Urinary bladder (tissue), 3 donors: ENCODE measurements at regions not wholly inside any gene's neighbourhood (a gene's known extent, or its start where the extent isn't known, plus 50 kb on each side); places are given as distances from the start of the nearest gene placed in this dataset.

Experiments
- DNase-seq: peaks from one replicate; pipeline ENCODE4 v3.0.0-alpha.2; 2015; ENCODE audit errors: extremely low spot score
- H3K27ac ChIP-seq: one replicate; pipeline ENCODE4 v1.5.1; 2013; ENCODE audit warnings: low read depth, mild to moderate bottlenecking, moderate library complexity
- H3K36me3 ChIP-seq: one replicate; pipeline ENCODE4 v1.6.1; 2013; ENCODE audit warnings: mild to moderate bottlenecking, moderate library complexity; ENCODE audit not compliant: insufficient read depth
- H3K4me1 ChIP-seq: one replicate; pipeline ENCODE4 v1.6.1; 2013; ENCODE audit warnings: mild to moderate bottlenecking, moderate library complexity; ENCODE audit not compliant: insufficient read depth
- H3K4me3 ChIP-seq: one replicate; pipeline ENCODE4 v1.5.1; 2013; ENCODE audit warnings: low read depth, low read length
- WGBS: extraction: QIAGEN DNeasy Blood & Tissue Kit; methylation state at CpG from one replicate; pipeline ENCODE4 v1.1.7; 2013; 5-methylcytosine and 5-hydroxymethylcytosine counted together
- donor health status: healthy with polysubstance abuse.
- donor health status: healthy.

GRCh38 chrX:38896724-38897298, 95.6 kb downstream of the MID1IP1 start:
- 97% methylated on average over 4 of the region's 4 CpGs for WGBS
- Histone ChIP-seq H3K36me3 (no peaks in the 10 kb centered on the region), H3K4me1 (no peaks in the 10 kb centered on the region), H3K27ac (no peak overlapping the region), H3K4me3 (no peak overlapping the region)
- no peak for DNase-seq

- H3K27ac ChIP-seq, result no peak overlapping the region
- 45% methylated on average over 6 of the region's 6 CpGs for WGBS
Measured at GRCh38 chrX:38898261-38898660, 97.0 kb downstream of the MID1IP1 start.

GRCh38 chrX:38899650-38900049, 98.4 kb downstream of the MID1IP1 start:
- H3K4me1 ChIP-seq, result no peaks in the 10 kb centered on the region

More at GRCh38 chrX:38898261-38898660, 97.0 kb downstream of the MID1IP1 start:
- Histone ChIP-seq H3K4me3 (no peak overlapping the region), H3K4me1 (no peaks in the 10 kb centered on the region), H3K36me3 (no peaks in the 10 kb centered on the region)
- no peak for DNase-seq

GRCh38 chrX:38900719-38901118, 99.5 kb downstream of the MID1IP1 start:
- no peaks in the 10 kb centered on the region for H3K36me3 ChIP-seq
- WGBS, result 97% methylated on average over 6 of the region's 6 CpGs
- no peak overlapping the region for H3K4me3 ChIP-seq
- no peaks in the 10 kb centered on the region for H3K4me1 ChIP-seq
- no peak overlapping the region for H3K27ac ChIP-seq
- no peak for DNase-seq

More at GRCh38 chrX:38899650-38900049, 98.4 kb downstream of the MID1IP1 start:
- Histone ChIP-seq H3K36me3 (no peaks in the 10 kb centered on the region), H3K27ac (no peak overlapping the region), H3K4me3 (no peak overlapping the region)
- no peak for DNase-seq
- WGBS, result 94% methylated on average over 1 of the region's 1 CpG

GRCh38 chrX:38902972-38903492, 101.8 kb downstream of the MID1IP1 start:
- WGBS, result 88% methylated on average over 13 of the region's 13 CpGs
- no peak for DNase-seq
- no peaks in the 10 kb centered on the region for H3K4me1 ChIP-seq
- H3K36me3 ChIP-seq, result no peaks in the 10 kb centered on the region
- no peak overlapping the region for H3K4me3 ChIP-seq
- H3K27ac ChIP-seq, result no peak overlapping the region

- Histone ChIP-seq H3K4me3 (no peak overlapping the region), H3K4me1 (no peaks in the 10 kb centered on the region), H3K27ac (no peak overlapping the region), H3K36me3 (no peaks in the 10 kb centered on the region)
- 77% methylated on average over 6 of the region's 6 CpGs for WGBS
- DNase-seq, result no peak
Measured at GRCh38 chrX:38916801-38917200, 115.5 kb downstream of the MID1IP1 start.

GRCh38 chrX:38917954-38918353, 116.7 kb downstream of the MID1IP1 start:
- DNase-seq, result no peak
- no peaks in the 10 kb centered on the region for H3K4me1 ChIP-seq
- H3K27ac ChIP-seq, result no peak overlapping the region
- no peaks in the 10 kb centered on the region for H3K36me3 ChIP-seq
- no peak overlapping the region for H3K4me3 ChIP-seq
- WGBS, result 96% methylated on average over 4 of the region's 4 CpGs

GRCh38 chrX:38919202-38919601, 117.9 kb downstream of the MID1IP1 start:
- Histone ChIP-seq H3K36me3 (no peaks in the 10 kb centered on the region), H3K27ac (no peak overlapping the region), H3K4me3 (no peak overlapping the region), H3K4me1 (no peaks in the 10 kb centered on the region)
- DNase-seq, result no peak
- WGBS, result 83% methylated on average over 2 of the region's 2 CpGs

GRCh38 chrX:38919853-38920528, 118.7 kb downstream of the MID1IP1 start:
- 98% methylated on average over 5 of the region's 5 CpGs for WGBS
- Histone ChIP-seq H3K4me3 (no peak overlapping the region), H3K4me1 (no peaks in the 10 kb centered on the region), H3K27ac (no peak overlapping the region), H3K36me3 (no peaks in the 10 kb centered on the region)
- DNase-seq, result no peak

GRCh38 chrX:38923451-38923969, 122.3 kb downstream of the MID1IP1 start:
- 93% methylated on average over 3 of the region's 3 CpGs for WGBS
- no peaks in the 10 kb centered on the region for H3K36me3 ChIP-seq
- no peaks in the 10 kb centered on the region for H3K4me1 ChIP-seq
- no peak overlapping the region for H3K4me3 ChIP-seq
- no peak overlapping the region for H3K27ac ChIP-seq
- no peak for DNase-seq

GRCh38 chrX:38927592-38927991, 126.3 kb downstream of the MID1IP1 start:
- Histone ChIP-seq H3K27ac (no peak overlapping the region), H3K4me3 (no peak overlapping the region), H3K36me3 (no peaks in the 10 kb centered on the region), H3K4me1 (no peaks in the 10 kb centered on the region)
- DNase-seq, result no peak
- 58% methylated on average over 3 of the region's 3 CpGs for WGBS

GRCh38 chrX:38929966-38930421, 128.7 kb downstream of the MID1IP1 start:
- 38% methylated on average over 2 of the region's 2 CpGs for WGBS
- Histone ChIP-seq H3K27ac (no peak overlapping the region), H3K36me3 (no peaks in the 10 kb centered on the region), H3K4me3 (no peak overlapping the region), H3K4me1 (no peaks in the 10 kb centered on the region)
- DNase-seq, result no peak

GRCh38 chrX:38930474-38930873, 129.2 kb downstream of the MID1IP1 start:
- H3K4me3 ChIP-seq, result no peak overlapping the region
- DNase-seq, result no peak
- no peaks in the 10 kb centered on the region for H3K4me1 ChIP-seq
- no peak overlapping the region for H3K27ac ChIP-seq
- H3K36me3 ChIP-seq, result no peaks in the 10 kb centered on the region
- WGBS, result 70% methylated on average over 2 of the region's 2 CpGs

- 91% methylated on average over 4 of the region's 4 CpGs for WGBS
- Histone ChIP-seq H3K4me1 (no peaks in the 10 kb centered on the region), H3K36me3 (no peaks in the 10 kb centered on the region), H3K4me3 (no peak overlapping the region), H3K27ac (no peak overlapping the region)
- DNase-seq, result no peak
Measured at GRCh38 chrX:38935561-38935960, 134.3 kb downstream of the MID1IP1 start.
